HEK293 (cell line): ENCODE measurements at regions not wholly inside any gene's neighbourhood (a gene's known extent, or its start where the extent isn't known, plus 50 kb on each side); places are given as distances from the start of the nearest gene placed in this dataset.

ENCODE experiments used
- AEBP2 ChIP-seq: fragments of 450-650 bp; formaldehyde crosslinking; IDR thresholded peaks from 2 replicates; pipeline ENCODE4 v1.5.1; 2016; ENCODE audit warnings: missing biosample characterization, missing genetic modification characterization, borderline replicate concordance
- GLIS1 ChIP-seq: fragments of 450-650 bp; formaldehyde crosslinking; IDR thresholded peaks from 2 replicates; pipeline ENCODE4 v1.5.1; 2016; ENCODE audit warnings: missing biosample characterization, missing genetic modification characterization
- KLF10 ChIP-seq: fragments of 450-650 bp; IDR thresholded peaks from 2 replicates; pipeline ENCODE4 v1.5.1; 2018; ENCODE audit warnings: missing biosample characterization, mild to moderate bottlenecking, missing genetic modification characterization
- REST ChIP-seq: fragments of 450-650 bp; formaldehyde crosslinking; IDR thresholded peaks from 2 replicates; pipeline ENCODE4 v1.5.1; 2016; ENCODE audit warnings: missing biosample characterization, missing genetic modification characterization
- SETDB1 ChIP-seq: IDR thresholded peaks from one replicate; pipeline ENCODE4 v1.6.1; 2017; ENCODE audit warnings: mild to moderate bottlenecking, low read length, moderate library complexity, mixed read lengths; ENCODE audit not compliant: insufficient read length
- WT1 ChIP-seq: fragments of 450-650 bp; formaldehyde crosslinking; IDR thresholded peaks from 2 replicates; pipeline ENCODE4 v1.5.1; 2016; ENCODE audit warnings: missing biosample characterization, missing genetic modification characterization
- ZBTB1 ChIP-seq: fragments of 450-650 bp; formaldehyde crosslinking; IDR thresholded peaks from 2 replicates; pipeline ENCODE4 v1.5.1; 2016; ENCODE audit warnings: missing biosample characterization, missing genetic modification characterization
- ZBTB11 ChIP-seq: fragments of 450-650 bp; formaldehyde crosslinking; conservative IDR thresholded peaks from 2 replicates; pipeline ENCODE4 v1.5.1; 2016; ENCODE audit warnings: low read depth, missing biosample characterization, missing genetic modification characterization
- ZBTB8A ChIP-seq: fragments of 450-650 bp; formaldehyde crosslinking; IDR thresholded peaks from 2 replicates; pipeline ENCODE4 v1.5.1; 2016; ENCODE audit warnings: missing biosample characterization, missing genetic modification characterization
- ZNF10 ChIP-seq: fragments of 450-650 bp; formaldehyde crosslinking; IDR thresholded peaks from 2 replicates; pipeline ENCODE4 v1.5.1; 2017; ENCODE audit warnings: missing biosample characterization, missing genetic modification characterization
- ZNF114 ChIP-seq: fragments of 450-650 bp; formaldehyde crosslinking; IDR thresholded peaks from 2 replicates; pipeline ENCODE4 v1.5.0; 2017; ENCODE audit warnings: missing biosample characterization, missing genetic modification characterization
- ZNF140 ChIP-seq: fragments of 450-650 bp; formaldehyde crosslinking; IDR thresholded peaks from 2 replicates; pipeline ENCODE4 v1.5.1; 2016; ENCODE audit warnings: missing biosample characterization, missing genetic modification characterization
- ZNF2 ChIP-seq: fragments of 450-650 bp; formaldehyde crosslinking; IDR thresholded peaks from 2 replicates; pipeline ENCODE4 v1.5.1; 2016; ENCODE audit warnings: missing biosample characterization, missing genetic modification characterization
- ZNF416 ChIP-seq: fragments of 450-650 bp; formaldehyde crosslinking; IDR thresholded peaks from 2 replicates; pipeline ENCODE4 v1.5.1; 2016; ENCODE audit warnings: missing biosample characterization, missing genetic modification characterization
- ZNF426 ChIP-seq: fragments of 450-650 bp; formaldehyde crosslinking; IDR thresholded peaks from 2 replicates; pipeline ENCODE4 v1.5.1; 2017; ENCODE audit warnings: missing biosample characterization, missing genetic modification characterization, mild to moderate bottlenecking, inconsistent platforms, moderate library complexity
- ZNF510 ChIP-seq: fragments of 450-650 bp; formaldehyde crosslinking; IDR thresholded peaks from 2 replicates; pipeline ENCODE4 v1.5.1; 2018; ENCODE audit warnings: mild to moderate bottlenecking, missing genetic modification characterization, missing biosample characterization; ENCODE audit not compliant: insufficient replicate concordance
- ZNF518A ChIP-seq: fragments of 450-650 bp; formaldehyde crosslinking; conservative IDR thresholded peaks from 2 replicates; pipeline ENCODE4 v1.5.1; 2016; ENCODE audit warnings: low read depth, missing biosample characterization, missing genetic modification characterization
- ZNF548 ChIP-seq: fragments of 450-650 bp; formaldehyde crosslinking; IDR thresholded peaks from 2 replicates; pipeline ENCODE4 v1.5.1; 2016; ENCODE audit warnings: missing biosample characterization, missing genetic modification characterization
- ZNF600 ChIP-seq: fragments of 450-650 bp; formaldehyde crosslinking; IDR thresholded peaks from 2 replicates; pipeline ENCODE4 v1.5.1; 2016; ENCODE audit warnings: missing biosample characterization, missing genetic modification characterization
- ZNF621 ChIP-seq: fragments of 450-650 bp; formaldehyde crosslinking; IDR thresholded peaks from 2 replicates; pipeline ENCODE4 v1.5.1; 2017; ENCODE audit warnings: missing biosample characterization, missing genetic modification characterization
- ZNF623 ChIP-seq: fragments of 450-650 bp; formaldehyde crosslinking; IDR thresholded peaks from 2 replicates; pipeline ENCODE4 v1.5.1; 2016; ENCODE audit warnings: missing biosample characterization, missing genetic modification characterization
- ZNF660 ChIP-seq: fragments of 450-650 bp; IDR thresholded peaks from 2 replicates; pipeline ENCODE4 v1.5.1; 2018; ENCODE audit warnings: missing biosample characterization, mild to moderate bottlenecking, missing genetic modification characterization
- ZNF664 ChIP-seq: fragments of 450-650 bp; formaldehyde crosslinking; IDR thresholded peaks from 2 replicates; pipeline ENCODE4 v1.5.1; 2016; ENCODE audit warnings: missing biosample characterization, missing genetic modification characterization
- ZNF837 ChIP-seq: fragments of 450-650 bp; formaldehyde crosslinking; IDR thresholded peaks from 2 replicates; pipeline ENCODE4 v1.5.1; 2016; ENCODE audit warnings: missing biosample characterization, missing genetic modification characterization

- TF ChIP-seq ZBTB1 (no peak), ZNF664 (peak; percentile 30; the same call in 1 of the 2 replicates), ZNF416 (no peak), GLIS1 (tag by site-specific recombination) (no peak), ZNF2 (no peak), WT1 (tag by site-specific recombination) (no peak), KLF10 (tag by site-specific recombination) (no peak), ZNF623 (tag by site-specific recombination) (peak; percentile 77), ZNF548 (tag by site-specific recombination) (no peak), REST (tag by site-specific recombination) (peak; percentile 64), ZNF518A (peak; percentile 84), ZNF660 (no peak), ZNF510 (tag by site-specific recombination) (peak; percentile 64), ZNF114 (tag by site-specific recombination) (no peak), ZBTB11 (tag by site-specific recombination) (peak; percentile 81), SETDB1 (peak; percentile 14), ZBTB8A (tag by site-specific recombination) (peak; percentile 61), ZNF426 (tag by site-specific recombination) (peak; percentile 83), ZNF10 (tag by site-specific recombination) (no peak), ZNF837 (no peak), ZNF621 (tag by site-specific recombination) (no peak), AEBP2 (tag by site-specific recombination) (no peak), ZNF600 (no peak), ZNF140 (tag by site-specific recombination) (peak; percentile 52; the same call in 1 of the 2 replicates)
Observed at GRCh38 chr1:118404024-118404423, 219.0 kb upstream of the SPAG17 start (continued).
